Spleen (tissue), 7 donors: ENCODE measurements at regions not wholly inside any gene's neighbourhood (a gene's known extent, or its start where the extent isn't known, plus 50 kb on each side); places are given as distances from the start of the nearest gene placed in this dataset.

Experiments
- CTCF ChIP-seq, 11 experiments: fragments of 200-600 bp in 7 of 11; fragments of 450-650 bp in 4 of 11; sonication (generic) in 4 of 11; IDR thresholded peaks in 8 of 11; conservative IDR thresholded peaks in 3 of 11; 1 replicate in 7 of 11; 2 replicates in 4 of 11; pipeline versions ENCODE4 v1.4.0 to v1.8.0; 2016 to 2021; ENCODE audit warnings: antibody characterized with exemption in 11 of 11, inconsistent platforms in 4 of 11, mild to moderate bottlenecking in 1 of 11
- POLR2A ChIP-seq, 3 donors: fragments of 450-650 bp; IDR thresholded peaks; one replicate each; pipeline ENCODE4 v1.5.1; 2017; ENCODE audit warnings: antibody characterized with exemption in 3 of 3, mild to moderate bottlenecking in 1 of 3
- POLR2AphosphoS5 ChIP-seq, 3 donors: sonication (generic); formaldehyde crosslinking; IDR thresholded peaks; one replicate each; pipeline ENCODE4 v1.5.1; 2017; ENCODE audit warnings: antibody characterized with exemption in 3 of 3
- donor health status: DM: no; HTN: no; CAD: no; lungs with moderate emphysema.
- donor health status: DM: no; HTN: no; CAD: no.
- donor health status: DM: no; HTN: no; CAD: no.

DNA sequence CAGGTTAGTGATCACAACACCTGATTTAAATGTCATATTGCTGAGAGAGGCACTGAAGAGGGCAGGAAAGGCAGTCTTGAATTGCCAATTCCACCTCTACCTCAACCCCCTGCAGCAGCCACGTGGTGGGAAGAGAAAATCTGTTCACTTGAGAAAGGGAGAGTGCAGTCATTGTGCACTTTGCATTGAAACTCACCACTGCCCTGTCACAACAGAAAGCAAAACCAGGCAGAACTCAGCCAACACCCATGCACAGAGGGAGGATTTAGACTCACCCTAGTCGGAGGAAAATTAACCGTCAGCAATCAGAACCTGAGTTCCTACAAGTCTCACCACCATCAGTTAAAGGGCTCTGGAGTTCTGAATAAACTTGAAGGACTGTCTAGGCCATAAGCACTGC is 1040.2 kb downstream of the HACE1 start:
- TF ChIP-seq CTCF (IDR thresholded peaks at IDR 0.05 in 8 of 11, conservative IDR thresholded peaks at IDR 0.05 in 3 of 11) (no peak), POLR2AphosphoS5 (IDR thresholded peaks at IDR 0.05) (no peak), POLR2A (IDR thresholded peaks at IDR 0.05) (no peak)
